Spleen (tissue), 7 donors: ENCODE measurements at regions not wholly inside any gene's neighbourhood (a gene's known extent, or its start where the extent isn't known, plus 50 kb on each side); places are given as distances from the start of the nearest gene placed in this dataset.

Experiments used
- CTCF ChIP-seq, 11 experiments: fragments of 200-600 bp in 7 of 11; fragments of 450-650 bp in 4 of 11; sonication (generic) in 4 of 11; IDR thresholded peaks in 8 of 11; conservative IDR thresholded peaks in 3 of 11; 1 replicate in 7 of 11; 2 replicates in 4 of 11; pipeline versions ENCODE4 v1.4.0 to v1.8.0; 2016 to 2021; ENCODE audit warnings: antibody characterized with exemption in 11 of 11, inconsistent platforms in 4 of 11, mild to moderate bottlenecking in 1 of 11
- POLR2A ChIP-seq, 3 donors: fragments of 450-650 bp; IDR thresholded peaks; one replicate each; pipeline ENCODE4 v1.5.1; 2017; ENCODE audit warnings: antibody characterized with exemption in 3 of 3, mild to moderate bottlenecking in 1 of 3
- POLR2AphosphoS5 ChIP-seq, 3 donors: sonication (generic); formaldehyde crosslinking; IDR thresholded peaks; one replicate each; pipeline ENCODE4 v1.5.1; 2017; ENCODE audit warnings: antibody characterized with exemption in 3 of 3
- donor health status: DM: no; HTN: no; CAD: no; lungs with moderate emphysema.
- donor health status: DM: no; HTN: no; CAD: no.
- donor health status: DM: no; HTN: no; CAD: no.

- TF ChIP-seq CTCF (IDR thresholded peaks at IDR 0.05 in 8 of 11, conservative IDR thresholded peaks at IDR 0.05 in 3 of 11) (no peak), POLR2AphosphoS5 (IDR thresholded peaks at IDR 0.05) (no peak), POLR2A (IDR thresholded peaks at IDR 0.05) (no peak)
Observed at GRCh38 chr2:236776695-236777251, 207.1 kb downstream of the ACKR3 start.
